GM23248 (cell line): ENCODE measurements at regions not wholly inside any gene's neighbourhood (a gene's known extent, or its start where the extent isn't known, plus 50 kb on each side); places are given as distances from the start of the nearest gene placed in this dataset.

Experiments
- DNase-seq: peaks from one replicate; pipeline ENCODE4 v3.0.0-alpha.2; 2015
- H2AFZ ChIP-seq: fragments of 200-600 bp; sonication (generic); 2 replicates; pipeline ENCODE4 v1.6.1; 2016; ENCODE audit warnings: antibody characterized with exemption
- H3F3A ChIP-seq: fragments of 200-600 bp; sonication (generic); 2 replicates; pipeline ENCODE4 v1.6.1; 2016; ENCODE audit warnings: mild to moderate bottlenecking, antibody characterized with exemption, mixed run types; ENCODE audit not compliant: insufficient read depth
- H3K27ac ChIP-seq: fragments of 200-600 bp; sonication (generic); 2 replicates; pipeline ENCODE4 v1.5.1; 2016; ENCODE audit warnings: mild to moderate bottlenecking
- H3K27me3 ChIP-seq: fragments of 200-600 bp; sonication (generic); replicated peaks from 2 replicates; pipeline ENCODE4 v1.6.1; 2016; ENCODE audit warnings: mild to moderate bottlenecking; ENCODE audit not compliant: insufficient read depth
- H3K36me3 ChIP-seq: fragments of 200-600 bp; sonication (generic); 2 replicates; pipeline ENCODE4 v1.6.1; 2016; ENCODE audit warnings: low read depth, mild to moderate bottlenecking
- H3K4me1 ChIP-seq: fragments of 200-600 bp; sonication (generic); 2 replicates; pipeline ENCODE4 v1.6.1; 2016; ENCODE audit warnings: mild to moderate bottlenecking; ENCODE audit not compliant: insufficient read depth
- H3K4me2 ChIP-seq: fragments of 200-600 bp; sonication (generic); one replicate; pipeline ENCODE4 v1.6.1; 2016; ENCODE audit warnings: mild to moderate bottlenecking; ENCODE audit not compliant: unreplicated experiment
- H3K4me3 ChIP-seq: fragments of 200-600 bp; sonication (generic); 2 replicates; pipeline ENCODE4 v1.5.1; 2016; ENCODE audit warnings: mild to moderate bottlenecking
- H3K79me2 ChIP-seq: fragments of 200-600 bp; sonication (generic); 2 replicates; pipeline ENCODE4 v1.6.1; 2016; ENCODE audit warnings: mild to moderate bottlenecking; ENCODE audit not compliant: insufficient read depth
- H3K9ac ChIP-seq: fragments of 200-600 bp; sonication (generic); 2 replicates; pipeline ENCODE4 v1.6.1; 2016; ENCODE audit warnings: mild to moderate bottlenecking
- H3K9me2 ChIP-seq: fragments of 200-600 bp; sonication (generic); 2 replicates; pipeline ENCODE4 v1.6.1; 2016; ENCODE audit warnings: mixed run types, mild to moderate bottlenecking, moderate library complexity; ENCODE audit not compliant: insufficient read depth
- H3K9me3 ChIP-seq: fragments of 200-600 bp; sonication (generic); one replicate; pipeline ENCODE4 v1.6.1; 2017; ENCODE audit warnings: low read depth
- H4K20me1 ChIP-seq: fragments of 200-600 bp; sonication (generic); 2 replicates; pipeline ENCODE4 v1.6.0; 2016; ENCODE audit not compliant: insufficient read depth
- EZH2 ChIP-seq: fragments of 200-600 bp; sonication (generic); IDR thresholded peaks from 2 replicates; pipeline ENCODE4 v1.6.1; 2018; ENCODE audit warnings: antibody characterized with exemption, mild to moderate bottlenecking; ENCODE audit not compliant: insufficient read depth, poor library complexity, severe bottlenecking
- EZH2phosphoT487 ChIP-seq: fragments of 200-600 bp; sonication (generic); IDR thresholded peaks from 2 replicates; pipeline ENCODE4 v1.6.1; 2018; ENCODE audit warnings: antibody characterized with exemption, moderate library complexity, mild to moderate bottlenecking, low read depth; ENCODE audit not compliant: insufficient read depth
- WGBS, 2 experiments: methylation state at CpG; one replicate each; pipeline ENCODE4 v1.1.6; 2015 to 2017; ENCODE audit warnings: low lambda C conversion rate in 2 of 2, low coverage in 1 of 2; ENCODE audit errors: missing lambda C conversion rate in 2 of 2; 5-methylcytosine and 5-hydroxymethylcytosine counted together
- in situ Hi-C: fragments of 300-500 bp; cut with MboI; formaldehyde crosslinking; loops from 2 replicates; pipeline ENCODE4 v1.15.0; 2020

DNA sequence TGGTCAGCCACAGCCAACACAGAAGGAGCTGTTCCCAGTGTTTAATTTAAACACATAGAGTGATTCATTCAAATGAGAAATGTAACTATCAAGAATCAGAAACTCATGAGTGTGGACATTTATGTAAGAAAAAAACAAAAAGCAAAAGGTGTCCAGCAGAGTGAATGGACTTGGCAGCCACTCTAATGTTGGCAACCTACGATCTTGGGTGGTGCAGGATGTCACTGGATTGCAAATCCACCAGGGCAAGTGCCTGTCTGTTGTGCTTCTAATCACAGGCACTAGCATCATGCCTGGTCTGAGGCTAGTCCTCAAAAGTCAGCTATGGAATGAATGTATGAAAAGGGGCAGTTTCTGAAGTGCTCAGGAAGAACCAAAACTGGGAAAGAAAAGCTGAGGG, 277.7 kb upstream of the CLNK start:
- Histone ChIP-seq H3K79me2 (no peaks in the 10 kb centered on the region), H4K20me1 (no peaks in the 10 kb centered on the region), H3K4me2 (no peak overlapping the region), H3K4me3 (no peak overlapping the region), H2AFZ (no peak overlapping the region), H3K9me2 (no peaks in the 10 kb centered on the region), H3K4me1 (no peaks in the 10 kb centered on the region), H3K27me3 (no peaks in the 10 kb centered on the region), H3K27ac (no peak overlapping the region), H3K9ac (no peak overlapping the region), H3F3A (no peaks in the 10 kb centered on the region), H3K36me3 (no peaks in the 10 kb centered on the region), H3K9me3 (no peaks in the 10 kb centered on the region)
- DNase-seq: no peak
- in situ Hi-C loops: no loop called here
- TF ChIP-seq EZH2phosphoT487 (no peak), EZH2 (no peak)
- WGBS, 2 experiments: 10 to 20% methylated on average over 1 of the region's 1 CpG

DNA sequence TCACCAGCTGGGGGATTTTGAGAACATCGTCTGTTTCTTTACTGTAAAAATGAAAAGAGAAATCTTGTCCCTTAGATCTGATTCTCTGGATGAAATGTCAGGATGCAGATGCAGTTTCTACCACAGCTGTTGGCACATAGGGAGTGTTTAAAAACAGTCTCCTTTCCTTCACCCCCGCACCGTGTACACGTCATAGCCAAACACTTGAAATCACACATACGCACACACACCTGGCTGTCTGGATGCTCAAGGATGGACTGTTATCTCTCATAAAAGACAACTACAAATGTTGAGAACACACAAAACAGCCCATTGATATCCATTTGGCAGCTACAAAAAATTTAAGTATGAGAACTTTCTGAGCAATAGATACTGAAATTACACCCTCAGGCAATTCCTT, 275.8 kb upstream of the CLNK start:
- no peaks in the 10 kb centered on the region for H3K27me3 ChIP-seq
- H3K79me2 ChIP-seq: no peaks in the 10 kb centered on the region
- H3K4me1 ChIP-seq: no peaks in the 10 kb centered on the region
- no peaks in the 10 kb centered on the region for H3F3A ChIP-seq
- no peaks in the 10 kb centered on the region for H3K9me3 ChIP-seq
- H2AFZ ChIP-seq: no peak overlapping the region
- no peaks in the 10 kb centered on the region for H4K20me1 ChIP-seq
- H3K9me2 ChIP-seq: no peaks in the 10 kb centered on the region
- H3K4me3 ChIP-seq: no peak overlapping the region
- H3K36me3 ChIP-seq: no peaks in the 10 kb centered on the region
- in situ Hi-C loops: no loop called here
- H3K27ac ChIP-seq: no peak overlapping the region
- TF ChIP-seq EZH2phosphoT487 (no peak), EZH2 (no peak)
- DNase-seq: no peak
- WGBS, 2 experiments: 30 to 34% methylated on average over 5 of the region's 5 CpGs
- no peak overlapping the region for H3K9ac ChIP-seq
- no peak overlapping the region for H3K4me2 ChIP-seq

DNA sequence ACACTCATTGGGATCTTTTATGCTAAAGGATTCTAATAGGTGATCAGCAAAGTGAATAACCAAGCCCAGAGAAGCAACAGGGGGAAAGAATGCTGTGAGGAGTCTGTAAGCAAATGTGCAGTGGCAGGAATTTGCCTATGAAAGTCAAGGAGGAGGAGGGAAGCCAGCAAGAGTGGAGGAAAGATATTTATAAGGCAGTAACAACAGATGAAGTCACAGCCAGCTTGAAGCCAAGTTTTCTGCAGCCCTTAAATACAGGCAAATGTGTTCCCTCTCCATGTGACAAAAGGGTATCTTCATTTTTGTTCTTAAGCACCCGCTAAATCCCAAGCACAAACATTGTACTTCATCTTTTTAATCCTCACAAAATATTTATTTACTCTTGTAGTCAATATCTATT, 275.0 kb upstream of the CLNK start:
- no peak for DNase-seq
- H3K4me2 ChIP-seq: no peak overlapping the region
- H3K36me3 ChIP-seq: no peaks in the 10 kb centered on the region
- no peaks in the 10 kb centered on the region for H3K79me2 ChIP-seq
- 0 to 2% methylated on average over 1 of the region's 1 CpG for WGBS, 2 experiments
- no peaks in the 10 kb centered on the region for H3K4me1 ChIP-seq
- no peak for TF ChIP-seq EZH2
- TF ChIP-seq EZH2phosphoT487: no peak
- H3K27me3 ChIP-seq: no peaks in the 10 kb centered on the region
- no peak overlapping the region for H3K9ac ChIP-seq
- no peaks in the 10 kb centered on the region for H4K20me1 ChIP-seq
- no peak overlapping the region for H2AFZ ChIP-seq
- no peaks in the 10 kb centered on the region for H3K9me2 ChIP-seq
- no peaks in the 10 kb centered on the region for H3F3A ChIP-seq
- no peak overlapping the region for H3K27ac ChIP-seq
- no peak overlapping the region for H3K4me3 ChIP-seq
- H3K9me3 ChIP-seq: no peaks in the 10 kb centered on the region
- in situ Hi-C loops: no loop called here

DNA sequence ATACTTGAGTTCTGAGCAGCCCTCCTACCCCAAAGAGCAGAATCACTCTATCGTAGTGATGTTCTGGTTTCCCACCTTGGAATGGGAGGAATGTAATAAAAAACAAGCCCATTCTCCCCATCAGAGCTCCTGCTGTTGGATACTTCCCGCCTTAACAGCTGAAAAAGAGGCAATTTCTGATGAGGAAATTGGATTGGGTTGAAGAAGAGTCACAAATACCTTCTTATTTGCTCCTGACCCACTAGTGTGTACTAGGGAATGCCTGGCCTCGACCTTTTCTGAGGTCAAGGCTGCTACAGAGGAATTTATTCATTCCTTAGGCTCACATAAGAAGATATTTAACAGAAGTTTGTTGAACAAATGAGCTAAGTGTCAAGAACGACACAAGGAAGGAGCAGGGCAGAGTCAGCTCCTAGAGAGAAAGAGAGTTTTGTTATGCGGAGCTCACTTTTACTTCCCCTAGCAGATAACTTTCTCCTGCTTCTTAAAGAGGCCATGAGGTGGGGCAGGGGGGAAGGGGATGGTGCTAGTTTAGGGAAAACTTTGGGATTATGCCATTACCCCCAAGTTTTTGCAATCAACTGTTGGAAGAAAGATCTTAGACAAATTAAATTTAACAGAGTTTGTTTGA, 273.8 kb upstream of the CLNK start:
- Histone ChIP-seq H3K4me3 (no peak overlapping the region), H3K9me2 (no peaks in the 10 kb centered on the region), H3K9me3 (no peaks in the 10 kb centered on the region), H3K36me3 (no peaks in the 10 kb centered on the region), H2AFZ (no peak overlapping the region), H3K4me2 (no peak overlapping the region), H3K27ac (no peak overlapping the region), H3F3A (no peaks in the 10 kb centered on the region), H3K9ac (no peak overlapping the region), H3K79me2 (no peaks in the 10 kb centered on the region), H3K4me1 (no peaks in the 10 kb centered on the region), H3K27me3 (no peaks in the 10 kb centered on the region), H4K20me1 (no peaks in the 10 kb centered on the region)
- TF ChIP-seq EZH2 (no peak), EZH2phosphoT487 (no peak)
- no peak for DNase-seq
- in situ Hi-C loops: no loop called here
- 32 to 34% methylated on average over 5 of the region's 5 CpGs for WGBS, 2 experiments

DNA sequence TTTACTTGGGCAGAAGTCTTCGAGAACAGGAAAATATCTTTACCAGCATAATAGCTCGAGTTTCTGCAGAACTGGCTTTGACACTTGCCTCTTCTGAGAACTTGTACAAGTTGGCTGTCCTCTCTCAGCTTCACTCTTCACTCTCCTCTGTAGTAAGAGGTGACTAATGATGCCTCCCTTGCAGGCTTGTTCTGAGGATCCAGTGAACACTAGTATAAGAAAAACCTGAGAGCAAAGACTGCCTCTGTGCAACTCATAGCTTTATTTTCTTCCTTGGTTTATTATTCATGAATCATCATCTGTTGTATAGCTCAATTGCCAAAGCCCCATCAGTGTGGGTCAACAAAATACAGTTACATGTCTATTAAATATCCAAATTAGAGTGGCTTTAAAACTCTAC, 266.7 kb upstream of the CLNK start:
- in situ Hi-C loops: no loop called here
- H3K36me3 ChIP-seq: no peaks in the 10 kb centered on the region
- no peaks in the 10 kb centered on the region for H3K9me2 ChIP-seq
- no peaks in the 10 kb centered on the region for H3K27me3 ChIP-seq
- DNase-seq: no peak
- no peak overlapping the region for H3K4me2 ChIP-seq
- no peak overlapping the region for H3K9ac ChIP-seq
- H3K4me3 ChIP-seq: no peak overlapping the region
- 14 to 17% methylated on average over 2 of the region's 2 CpGs for WGBS, 2 experiments
- no peak for TF ChIP-seq EZH2
- no peaks in the 10 kb centered on the region for H4K20me1 ChIP-seq
- no peaks in the 10 kb centered on the region for H3K4me1 ChIP-seq
- H3K27ac ChIP-seq: no peak overlapping the region
- H3K9me3 ChIP-seq: no peaks in the 10 kb centered on the region
- H2AFZ ChIP-seq: no peak overlapping the region
- H3F3A ChIP-seq: no peaks in the 10 kb centered on the region
- no peaks in the 10 kb centered on the region for H3K79me2 ChIP-seq
